Panc1 (cell line): ENCODE measurements at regions not wholly inside any gene's neighbourhood (a gene's known extent, or its start where the extent isn't known, plus 50 kb on each side); places are given as distances from the start of the nearest gene placed in this dataset.

Experiments
- ATAC-seq: fragments of 200-7000 bp; cut with Tn5 transposase; 2 replicates; pipeline ENCODE4 v1.9.1; 2020; ENCODE audit warnings: mild to moderate bottlenecking, moderate library complexity
- BruUV-seq: library from RNA; stranded (reverse); fragments of 400-500 nt; replicated peaks from 2 replicates; lab custom pipeline; 2021; lab: Mats Ljungman, UMichigan
- CTCF ChIA-PET: fragments of 300-600 bp; sonication (Branson Sonifier 250); formaldehyde crosslinking; loops from one replicate; lab custom pipeline; 2022; ENCODE audit warnings: antibody characterized with exemption; lab: Charles Lee
- POLR2A ChIA-PET: fragments of 300-600 bp; sonication (Branson Sonifier 250); formaldehyde crosslinking; loops from one replicate; lab custom pipeline; 2022; ENCODE audit warnings: antibody characterized with exemption; lab: Charles Lee
- DNase-seq: peaks from one replicate; pipeline ENCODE4 v3.0.0-alpha.2; 2010; ENCODE audit warnings: low read depth, low spot score
- H3K27ac ChIP-seq: 2 replicates; pipeline ENCODE4 v1.5.1; 2011; ENCODE audit warnings: mild to moderate bottlenecking, low read length, inconsistent platforms
- H3K27me3 ChIP-seq: fragments of 200-500 bp; sonication (Bioruptor generic); 2 replicates; pipeline ENCODE4 v1.6.0; 2014; ENCODE audit warnings: low read length, inconsistent platforms; ENCODE audit not compliant: control insufficient read depth, insufficient read depth
- H3K36me3 ChIP-seq: fragments of 200-500 bp; sonication (Bioruptor generic); 2 replicates; pipeline ENCODE4 v1.5.1; 2014; ENCODE audit warnings: inconsistent platforms, mild to moderate bottlenecking, low read length, moderate library complexity; ENCODE audit not compliant: control insufficient read depth, insufficient read depth
- H3K4me1 ChIP-seq: 2 replicates; pipeline ENCODE4 v1.5.1; 2011; ENCODE audit warnings: inconsistent platforms, mild to moderate bottlenecking, low read length, moderate library complexity; ENCODE audit not compliant: control insufficient read depth, insufficient read depth
- H3K4me3 ChIP-seq, 2 experiments: 2 replicates each; pipeline ENCODE4 v1.5.1; 2011 to 2012; ENCODE audit warnings: low read depth in 2 of 2, low read length in 2 of 2, mild to moderate bottlenecking in 2 of 2, inconsistent platforms in 1 of 2, moderate library complexity in 1 of 2
- H3K9me3 ChIP-seq: fragments of 200-500 bp; sonication (Bioruptor generic); 2 replicates; pipeline ENCODE4 v1.5.1; 2014; ENCODE audit warnings: low read depth, mild to moderate bottlenecking, inconsistent platforms, low read length, moderate library complexity; ENCODE audit not compliant: control insufficient read depth, insufficient read depth
- CTCF ChIP-seq: fragments of 450-650 bp; IDR thresholded peaks from 2 replicates; pipeline ENCODE4 v1.5.1; 2017; ENCODE audit warnings: mild to moderate bottlenecking
- POLR2AphosphoS5 ChIP-seq: IDR thresholded peaks from 2 replicates; pipeline ENCODE4 v1.6.1; 2012; ENCODE audit warnings: mild to moderate bottlenecking, low read depth, low read length, moderate library complexity
- REST ChIP-seq, 2 experiments: IDR thresholded peaks; 2 replicates each; pipeline ENCODE4 v1.6.1; 2011 to 2012; ENCODE audit warnings: low read depth in 2 of 2, control low read depth in 1 of 2, low read length in 1 of 2, mild to moderate bottlenecking in 1 of 2, moderate library complexity in 1 of 2; ENCODE audit not compliant: insufficient read depth in 1 of 2
- SIN3A ChIP-seq: IDR thresholded peaks from 2 replicates; pipeline ENCODE4 v1.6.1; 2012; ENCODE audit warnings: low read depth, mild to moderate bottlenecking, low read length, moderate library complexity, borderline replicate concordance; ENCODE audit not compliant: insufficient read depth
- TCF7L2 ChIP-seq: IDR thresholded peaks from 2 replicates; pipeline ENCODE4 v1.6.1; 2011; ENCODE audit warnings: mild to moderate bottlenecking, low read depth, low read length, inconsistent platforms
- in situ Hi-C: cut with HindIII; loops from 2 replicates; pipeline ENCODE4 v1.10.0; 2016; ENCODE audit warnings: low sequenced_read_pairs, low pct_unique_long_range_greater_than_20kb
- intact Hi-C: fragments of 100-400 bp; cut with micrococcal nuclease; formaldehyde crosslinking; loops from one replicate; pipeline ENCODE4 v1.10.0; 2022; ENCODE audit not compliant: unreplicated experiment

- ATAC-seq (no peak), DNase-seq (no peak)
- intact Hi-C loops (no loop called here), in situ Hi-C loops (no loop called here)
- BruUV-seq = no TSS peak
- TF ChIP-seq CTCF (no peak), REST (IDR thresholded peaks at IDR 0.05; ENCODE audit: insufficient read depth in 1 of 2, low read depth in 2 of 2, low read length in 1 of 2) (no peak), POLR2AphosphoS5 (no peak), SIN3A (no peak), TCF7L2 (no peak)
- Histone ChIP-seq H3K36me3 (no peaks in the 10 kb centered on the region), H3K4me3 (no peak overlapping the region), H3K4me1 (no peaks in the 10 kb centered on the region), H3K9me3 (no peaks in the 10 kb centered on the region), H3K27ac (no peak overlapping the region), H3K27me3 (no peaks in the 10 kb centered on the region)
- ChIA-PET CTCF (no interaction called here), POLR2A (no interaction called here)
Observed at GRCh38 chr3:116971531-116971930, 262.0 kb downstream of the TUSC7 start.

GRCh38 chr3:116974702-116975101 lies 265.1 kb downstream of the TUSC7 start:
- DNase-seq (no peak), ATAC-seq (no peak)
- H3K36me3 ChIP-seq = no peaks in the 10 kb centered on the region
- CTCF ChIA-PET = no interaction called here
- no peaks in the 10 kb centered on the region for H3K9me3 ChIP-seq
- no peaks in the 10 kb centered on the region for H3K4me1 ChIP-seq
- H3K27ac ChIP-seq = no peak overlapping the region
- in situ Hi-C loops = no loop called here
- POLR2A ChIA-PET = no interaction called here
- H3K4me3 ChIP-seq = no peak overlapping the region
- H3K27me3 ChIP-seq = no peaks in the 10 kb centered on the region
- TF ChIP-seq POLR2AphosphoS5 (no peak), TCF7L2 (no peak), SIN3A (no peak), CTCF (no peak), REST (IDR thresholded peaks at IDR 0.05; ENCODE audit: insufficient read depth in 1 of 2, low read depth in 2 of 2, low read length in 1 of 2) (no peak)
- intact Hi-C loops = no loop called here
- BruUV-seq = no TSS peak
